AG09319 (cell line): ENCODE measurements at regions not wholly inside any gene's neighbourhood (a gene's known extent, or its start where the extent isn't known, plus 50 kb on each side); places are given as distances from the start of the nearest gene placed in this dataset.

Experiments
- DNase-seq: peaks from one replicate; pipeline ENCODE4 v3.0.0-alpha.2; 2010; ENCODE audit warnings: low read depth; ENCODE audit errors: extremely low read depth
- TF ChIP-seq, protein P1 (sequence below): IDR thresholded peaks from 2 replicates; pipeline ENCODE4 v1.5.1; 2011; ENCODE audit warnings: low read depth, mild to moderate bottlenecking, inconsistent platforms, low read length, moderate library complexity

DNA sequence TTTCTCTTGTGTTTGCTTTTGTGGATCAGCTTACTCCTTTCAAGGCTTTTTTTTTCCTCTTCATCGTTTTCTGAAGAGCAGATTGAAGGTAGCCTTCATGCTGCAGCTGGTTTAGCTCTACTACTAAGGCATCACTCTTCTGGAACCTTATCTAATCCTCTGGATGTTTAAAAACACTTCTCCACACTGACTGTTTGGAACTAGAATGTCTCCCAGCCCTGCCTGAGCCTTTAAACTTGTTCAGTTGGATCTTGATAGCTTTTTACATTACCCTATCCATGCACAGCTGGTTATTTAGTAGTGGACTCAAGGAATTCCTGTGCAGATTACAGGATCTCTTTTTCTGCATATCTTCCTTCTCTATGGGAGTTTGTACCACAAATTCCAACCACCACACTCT lies 108.9 kb upstream of the ASCC3 start:
- TF ChIP-seq, protein P1, sequence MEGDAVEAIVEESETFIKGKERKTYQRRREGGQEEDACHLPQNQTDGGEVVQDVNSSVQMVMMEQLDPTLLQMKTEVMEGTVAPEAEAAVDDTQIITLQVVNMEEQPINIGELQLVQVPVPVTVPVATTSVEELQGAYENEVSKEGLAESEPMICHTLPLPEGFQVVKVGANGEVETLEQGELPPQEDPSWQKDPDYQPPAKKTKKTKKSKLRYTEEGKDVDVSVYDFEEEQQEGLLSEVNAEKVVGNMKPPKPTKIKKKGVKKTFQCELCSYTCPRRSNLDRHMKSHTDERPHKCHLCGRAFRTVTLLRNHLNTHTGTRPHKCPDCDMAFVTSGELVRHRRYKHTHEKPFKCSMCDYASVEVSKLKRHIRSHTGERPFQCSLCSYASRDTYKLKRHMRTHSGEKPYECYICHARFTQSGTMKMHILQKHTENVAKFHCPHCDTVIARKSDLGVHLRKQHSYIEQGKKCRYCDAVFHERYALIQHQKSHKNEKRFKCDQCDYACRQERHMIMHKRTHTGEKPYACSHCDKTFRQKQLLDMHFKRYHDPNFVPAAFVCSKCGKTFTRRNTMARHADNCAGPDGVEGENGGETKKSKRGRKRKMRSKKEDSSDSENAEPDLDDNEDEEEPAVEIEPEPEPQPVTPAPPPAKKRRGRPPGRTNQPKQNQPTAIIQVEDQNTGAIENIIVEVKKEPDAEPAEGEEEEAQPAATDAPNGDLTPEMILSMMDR = no peak
- no peak for DNase-seq

DNA sequence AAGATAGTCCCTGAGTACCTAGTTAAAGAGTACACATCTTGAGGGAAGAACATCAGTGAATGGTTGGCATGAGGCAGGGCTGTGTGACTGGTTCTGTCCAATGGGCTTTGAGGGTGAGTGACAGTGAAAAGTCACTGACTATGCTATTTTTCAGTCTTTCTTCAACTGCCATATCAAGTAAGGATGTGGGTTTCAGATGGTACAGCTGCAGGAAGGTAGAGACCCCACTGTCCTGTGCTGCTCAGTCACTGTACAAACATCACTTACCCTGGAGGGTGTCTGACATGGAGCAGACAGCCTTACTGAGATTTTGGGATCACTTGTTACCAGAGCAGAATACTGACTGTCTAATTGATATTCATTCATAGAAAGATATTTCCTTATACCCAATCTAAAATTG lies 115.3 kb upstream of the ASCC3 start:
- DNase-seq = no peak
- TF ChIP-seq, protein P1 = no peak

DNA sequence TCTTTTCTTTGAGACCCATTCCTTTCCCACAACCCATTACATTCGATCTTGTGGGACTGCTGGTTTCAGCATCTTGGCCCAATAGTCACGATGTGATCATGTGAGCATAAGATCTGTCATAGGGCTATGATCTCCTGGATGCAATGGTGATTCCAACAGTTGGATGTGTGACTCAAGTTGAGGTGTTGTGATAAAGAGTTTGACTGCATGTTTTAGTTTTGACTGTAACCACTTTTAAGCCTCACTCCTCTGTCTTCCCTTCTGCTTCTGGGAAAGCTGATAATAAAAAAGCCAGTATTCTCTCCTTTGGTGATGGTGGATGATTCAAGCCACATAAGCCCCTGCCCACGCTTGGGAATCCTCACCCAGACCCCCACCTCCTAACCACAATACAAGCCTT lies 117.0 kb upstream of the ASCC3 start:
- TF ChIP-seq, protein P1 = no peak
- no peak for DNase-seq

DNA sequence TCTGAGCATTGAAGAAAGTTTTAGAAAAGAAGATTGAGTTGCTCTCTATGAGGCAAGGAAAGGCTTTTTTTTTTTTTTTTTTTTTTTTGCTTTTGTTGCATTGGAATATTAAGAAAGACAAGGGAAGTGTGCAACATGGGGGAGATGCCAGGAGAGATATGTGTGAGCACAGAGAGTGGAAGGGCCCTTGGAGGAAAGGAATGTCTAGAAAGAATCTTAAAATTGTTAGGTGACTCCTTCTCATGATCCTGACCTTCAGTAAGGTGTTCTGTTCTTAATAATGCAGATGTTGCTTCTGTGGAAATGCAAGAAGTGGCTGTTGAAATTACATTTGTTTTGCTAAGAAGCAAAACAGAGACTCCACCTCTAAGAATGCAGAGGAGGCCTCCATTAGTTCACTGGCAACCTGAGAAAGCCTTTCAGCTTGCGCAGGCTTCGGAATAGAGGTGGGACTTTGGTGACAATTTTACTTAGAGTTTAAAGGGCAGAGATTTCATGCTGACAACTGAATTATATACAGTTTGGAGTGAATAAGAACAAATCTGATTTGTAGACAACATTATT lies 118.0 kb upstream of the ASCC3 start:
- no peak for DNase-seq

DNA sequence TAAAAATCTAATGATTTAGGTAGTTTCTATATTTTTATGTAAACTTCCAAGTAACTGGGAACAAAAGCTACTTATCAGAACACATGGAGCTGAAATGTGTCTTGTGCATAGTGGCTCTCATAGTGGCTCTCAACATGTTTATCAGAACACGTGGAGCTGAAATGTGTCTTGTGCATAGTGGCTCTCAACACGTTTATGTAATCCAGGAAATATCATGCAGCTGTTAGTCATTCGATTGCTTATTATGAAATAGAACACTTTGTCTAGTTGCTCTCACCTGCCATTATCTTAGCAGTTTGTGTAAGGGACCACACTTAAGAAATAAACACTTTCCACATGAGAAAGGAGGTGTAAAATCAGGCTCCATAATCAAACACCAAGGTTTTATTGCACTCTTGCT lies 119.2 kb upstream of the ASCC3 start:
- TF ChIP-seq, protein P1 = no peak
- no peak for DNase-seq

More for the DNA sequence above, 118.0 kb upstream of the ASCC3 start:
- TF ChIP-seq, protein P1 = no peak

DNA sequence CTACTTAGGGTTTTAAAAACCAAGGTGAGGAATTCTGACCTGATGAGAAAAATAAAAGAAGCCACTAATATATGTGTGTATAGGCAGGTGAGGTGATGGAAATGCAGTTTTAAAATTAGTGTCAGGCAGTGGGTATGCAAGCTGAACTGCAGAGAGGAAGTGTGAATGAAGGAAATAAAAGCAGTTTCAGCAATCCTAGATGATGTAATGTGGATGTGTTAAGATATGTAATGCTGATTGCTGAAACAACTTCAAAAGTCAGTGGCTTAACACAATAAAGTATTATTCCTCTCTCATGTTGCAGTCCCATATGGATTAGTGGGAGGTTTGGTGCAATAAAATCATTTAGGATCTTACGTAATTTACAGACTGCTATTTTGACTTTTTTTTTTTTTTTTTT lies 119.9 kb upstream of the ASCC3 start:
- TF ChIP-seq, protein P1 = no peak

DNA sequence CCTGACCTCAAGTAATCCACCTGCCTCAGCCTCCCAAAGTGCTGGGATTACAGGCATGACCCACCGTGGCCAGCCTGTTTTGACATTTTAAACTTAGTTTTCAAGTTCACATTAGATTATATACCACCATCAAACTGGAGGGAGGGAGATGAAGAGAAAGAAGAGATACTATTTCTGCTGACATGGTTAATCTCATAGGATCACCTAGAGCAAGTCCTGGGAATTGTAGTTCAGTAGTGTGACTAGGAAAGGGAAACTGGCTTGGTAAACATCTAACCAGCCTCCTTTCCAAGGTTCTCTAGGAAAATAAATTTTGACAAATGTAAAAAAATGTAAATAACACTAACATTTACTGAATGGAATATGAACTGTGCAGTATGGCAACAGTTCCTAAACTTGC lies 120.5 kb upstream of the ASCC3 start:
- no peak for DNase-seq
- TF ChIP-seq, protein P1 = no peak

More for the DNA sequence above, 119.9 kb upstream of the ASCC3 start:
- no peak for DNase-seq
